Lung microvascular endothelial cell (primary cell): ENCODE measurements at regions not wholly inside any gene's neighbourhood (a gene's known extent, or its start where the extent isn't known, plus 50 kb on each side); places are given as distances from the start of the nearest gene placed in this dataset.

ENCODE experiments used
- DNase-seq, 2 donors: peaks; one replicate each; pipeline versions ENCODE4 v3.0.0 to v3.0.0-alpha.2; 2010; ENCODE audit warnings: low read depth in 2 of 2

DNA sequence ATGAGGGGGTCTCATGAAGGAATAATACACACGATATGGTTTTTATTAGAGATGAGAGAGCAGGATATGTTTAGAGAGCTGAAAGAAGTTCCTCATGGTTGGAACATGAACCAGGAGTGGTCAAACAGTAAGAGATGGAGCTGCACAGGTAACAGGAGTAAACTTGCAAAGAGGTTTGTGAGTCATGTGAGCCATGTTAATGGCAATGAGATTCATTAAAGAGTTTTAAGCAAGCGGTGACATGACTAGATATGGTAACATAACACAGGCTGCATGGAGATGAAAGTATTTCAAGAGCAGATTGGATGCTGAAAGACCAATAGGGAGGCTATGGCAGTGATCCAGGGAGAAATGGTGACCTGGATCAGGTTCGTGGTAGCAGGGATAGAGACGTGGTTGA is 62.6 kb upstream of the SSTR1 start:
- DNase-seq = no peak

DNA sequence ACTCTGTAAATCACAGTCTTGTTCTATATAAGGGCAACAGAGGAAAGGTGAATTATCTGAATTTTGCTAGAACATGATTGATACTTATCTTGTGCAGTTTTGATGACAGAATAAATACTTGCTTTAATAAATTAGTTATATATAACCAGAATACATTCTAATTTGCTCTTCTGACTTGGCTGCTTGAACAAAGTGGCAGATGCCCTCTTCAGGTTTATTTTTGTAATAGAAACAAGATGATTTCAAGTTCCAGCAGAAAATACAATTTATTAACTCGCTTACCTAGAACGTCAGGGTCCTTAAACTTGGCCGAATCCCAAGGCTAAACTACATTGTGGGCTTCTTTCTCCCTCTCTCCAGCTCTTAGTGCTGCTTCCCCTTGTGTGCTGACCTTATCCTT is 57.6 kb upstream of the SSTR1 start:
- no peak for DNase-seq
